Hepatocyte (in vitro differentiated cells): ENCODE measurements at regions not wholly inside any gene's neighbourhood (a gene's known extent, or its start where the extent isn't known, plus 50 kb on each side); places are given as distances from the start of the nearest gene placed in this dataset.

Source experiments
- EZH2phosphoT487 ChIP-seq: fragments of 200-600 bp; sonication (generic); IDR thresholded peaks from one replicate; pipeline ENCODE4 v1.6.1; 2018; ENCODE audit warnings: antibody characterized with exemption, mild to moderate bottlenecking, low read depth, moderate library complexity; ENCODE audit not compliant: unreplicated experiment, severe bottlenecking
- TF ChIP-seq, protein P1 (sequence below): fragments of 200-600 bp; sonication (generic); IDR thresholded peaks from 2 replicates; pipeline ENCODE4 v1.5.1; 2016; ENCODE audit warnings: antibody characterized with exemption, mild to moderate bottlenecking; ENCODE audit not compliant: poor library complexity

DNA sequence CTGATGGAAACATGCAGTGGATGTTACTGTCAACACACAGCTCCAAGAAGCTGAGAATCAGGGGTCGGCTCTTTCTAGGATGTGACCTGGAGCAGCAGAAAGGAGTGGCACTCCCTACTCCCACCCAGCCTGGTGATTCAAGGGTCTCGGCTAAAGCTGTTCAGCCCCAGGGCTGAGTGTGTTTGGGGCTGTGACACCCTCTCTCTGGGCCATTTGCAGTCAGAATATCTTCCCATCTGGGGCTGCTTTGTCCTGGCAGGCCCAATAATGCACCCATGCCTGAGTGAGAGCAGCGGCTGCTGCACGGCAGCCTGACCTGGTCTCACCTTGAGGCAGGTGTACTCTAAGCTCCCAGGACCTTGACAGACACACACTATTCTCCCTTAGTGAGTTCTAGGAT, 52.5 kb upstream of the AJAP1 start:
- TF ChIP-seq, protein P1, sequence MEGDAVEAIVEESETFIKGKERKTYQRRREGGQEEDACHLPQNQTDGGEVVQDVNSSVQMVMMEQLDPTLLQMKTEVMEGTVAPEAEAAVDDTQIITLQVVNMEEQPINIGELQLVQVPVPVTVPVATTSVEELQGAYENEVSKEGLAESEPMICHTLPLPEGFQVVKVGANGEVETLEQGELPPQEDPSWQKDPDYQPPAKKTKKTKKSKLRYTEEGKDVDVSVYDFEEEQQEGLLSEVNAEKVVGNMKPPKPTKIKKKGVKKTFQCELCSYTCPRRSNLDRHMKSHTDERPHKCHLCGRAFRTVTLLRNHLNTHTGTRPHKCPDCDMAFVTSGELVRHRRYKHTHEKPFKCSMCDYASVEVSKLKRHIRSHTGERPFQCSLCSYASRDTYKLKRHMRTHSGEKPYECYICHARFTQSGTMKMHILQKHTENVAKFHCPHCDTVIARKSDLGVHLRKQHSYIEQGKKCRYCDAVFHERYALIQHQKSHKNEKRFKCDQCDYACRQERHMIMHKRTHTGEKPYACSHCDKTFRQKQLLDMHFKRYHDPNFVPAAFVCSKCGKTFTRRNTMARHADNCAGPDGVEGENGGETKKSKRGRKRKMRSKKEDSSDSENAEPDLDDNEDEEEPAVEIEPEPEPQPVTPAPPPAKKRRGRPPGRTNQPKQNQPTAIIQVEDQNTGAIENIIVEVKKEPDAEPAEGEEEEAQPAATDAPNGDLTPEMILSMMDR = no peak
- TF ChIP-seq EZH2phosphoT487 = no peak
